Small intestine (tissue), 7 donors: ENCODE measurements at regions not wholly inside any gene's neighbourhood (a gene's known extent, or its start where the extent isn't known, plus 50 kb on each side); places are given as distances from the start of the nearest gene placed in this dataset.

ENCODE experiments used
- DNase-seq, 2 donors: peaks; one replicate each; pipeline versions ENCODE4 v3.0.0 to v3.0.0-alpha.2; 2013
- FAIRE-seq: peaks from 2 replicates; lab custom pipeline; 2012; peaks lifted over from hg19 to GRCh38; lab: Jason Lieb, UNC
- H3K27ac ChIP-seq, 3 donors: one replicate each; pipeline ENCODE4 v1.5.1; 2013; ENCODE audit warnings: low read length in 2 of 3, mild to moderate bottlenecking in 2 of 3, control low read depth in 1 of 3, inconsistent platforms in 1 of 3, low read depth in 1 of 3, moderate library complexity in 1 of 3
- H3K27me3 ChIP-seq, 3 donors: one replicate each; pipeline ENCODE4 v1.6.1; 2013; ENCODE audit warnings: low read length in 3 of 3, inconsistent platforms in 1 of 3; ENCODE audit not compliant: control insufficient read depth in 3 of 3, insufficient read depth in 3 of 3
- H3K36me3 ChIP-seq, 3 donors: one replicate each; pipeline ENCODE4 v1.6.1; 2013; ENCODE audit warnings: low read length in 3 of 3, inconsistent platforms in 1 of 3, low read depth in 1 of 3, mild to moderate bottlenecking in 1 of 3, moderate library complexity in 1 of 3; ENCODE audit not compliant: control insufficient read depth in 3 of 3, insufficient read depth in 2 of 3
- H3K4me1 ChIP-seq, 3 donors: one replicate each; pipeline ENCODE4 v1.6.1; 2013; ENCODE audit warnings: low read length in 2 of 3, inconsistent platforms in 1 of 3, low read depth in 1 of 3, mild to moderate bottlenecking in 1 of 3, moderate library complexity in 1 of 3; ENCODE audit not compliant: control insufficient read depth in 3 of 3, insufficient read depth in 2 of 3
- H3K4me3 ChIP-seq, 3 donors: one replicate each; pipeline ENCODE4 v1.5.1; 2013; ENCODE audit warnings: low read length in 3 of 3, control low read depth in 1 of 3, inconsistent platforms in 1 of 3, low read depth in 1 of 3, mild to moderate bottlenecking in 1 of 3, moderate library complexity in 1 of 3
- H3K9me3 ChIP-seq, 2 donors: one replicate each; pipeline ENCODE4 v1.6.1; 2013; ENCODE audit warnings: low read depth in 1 of 2, low read length in 1 of 2; ENCODE audit not compliant: control insufficient read depth in 2 of 2, insufficient read depth in 1 of 2
- WGBS, 3 donors: extraction: QIAGEN DNeasy Blood & Tissue Kit; methylation state at CpG; one replicate each; pipeline ENCODE4 v1.1.7; 2013; 5-methylcytosine and 5-hydroxymethylcytosine counted together
- donor health status: healthy with polysubstance abuse.
- donor health status: control.
- donor health status: control.
- donor health status: Bipolar disorder and iron deficiency.
- donor health status: healthy.

DNA sequence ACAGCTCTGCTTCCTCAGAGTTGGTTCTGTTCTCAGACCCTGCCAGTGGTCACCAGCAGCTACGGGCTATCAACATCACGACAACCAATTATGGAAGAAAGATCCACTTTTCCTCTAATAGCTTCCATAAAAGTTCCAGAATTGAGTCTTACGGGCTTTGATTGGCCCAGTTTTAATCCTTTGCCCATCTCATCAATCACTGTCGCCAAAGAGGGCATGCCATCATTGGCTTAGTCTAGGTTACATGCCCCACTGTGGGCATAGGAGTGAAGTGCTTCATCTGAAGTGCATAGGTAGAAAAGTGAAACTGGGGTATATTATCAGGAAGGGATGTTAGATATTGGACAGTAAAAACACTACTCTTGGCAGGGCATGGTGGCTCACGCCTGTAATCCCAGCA lies 76.6 kb upstream of the DHX40 start:
- 81 to 89% (median 83%) methylated on average over 5 of the region's 5 CpGs for WGBS, 3 donors
- Histone ChIP-seq H3K27ac (no peak overlapping the region), H3K36me3 (no peaks in the 10 kb centered on the region), H3K4me3 (no peak overlapping the region), H3K9me3 (no peaks in the 10 kb centered on the region), H3K4me1 (no peaks in the 10 kb centered on the region), H3K27me3 (no peaks in the 10 kb centered on the region)
- DNase-seq (no peak), FAIRE-seq (no peak)

DNA sequence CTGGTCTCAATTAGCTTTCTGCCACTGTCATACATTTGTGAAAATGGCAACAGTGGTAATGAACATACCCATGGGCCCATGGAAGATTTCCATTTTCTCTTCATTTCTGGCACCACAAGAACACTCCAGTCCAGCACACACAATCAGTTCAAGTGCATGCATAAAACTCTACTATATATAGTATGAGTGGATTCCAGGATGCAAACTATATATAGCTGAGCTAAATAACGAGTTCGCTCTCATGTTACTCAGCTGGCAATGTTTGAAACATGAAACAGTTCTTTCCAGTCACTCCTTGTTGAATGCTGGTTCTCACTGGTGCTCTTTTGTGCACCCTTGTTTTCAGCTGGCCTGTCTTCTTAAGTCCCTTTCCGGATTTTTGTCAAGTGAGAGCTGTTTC lies 75.2 kb upstream of the DHX40 start:
- 61 to 86% (median 84%) methylated on average over 3 of the region's 3 CpGs for WGBS, 3 donors
- Histone ChIP-seq H3K4me3 (no peak overlapping the region), H3K4me1 (no peaks in the 10 kb centered on the region), H3K27me3 (no peaks in the 10 kb centered on the region), H3K36me3 (no peaks in the 10 kb centered on the region), H3K9me3 (no peaks in the 10 kb centered on the region), H3K27ac (no peak overlapping the region)
- DNase-seq (no peak), FAIRE-seq (no peak)

DNA sequence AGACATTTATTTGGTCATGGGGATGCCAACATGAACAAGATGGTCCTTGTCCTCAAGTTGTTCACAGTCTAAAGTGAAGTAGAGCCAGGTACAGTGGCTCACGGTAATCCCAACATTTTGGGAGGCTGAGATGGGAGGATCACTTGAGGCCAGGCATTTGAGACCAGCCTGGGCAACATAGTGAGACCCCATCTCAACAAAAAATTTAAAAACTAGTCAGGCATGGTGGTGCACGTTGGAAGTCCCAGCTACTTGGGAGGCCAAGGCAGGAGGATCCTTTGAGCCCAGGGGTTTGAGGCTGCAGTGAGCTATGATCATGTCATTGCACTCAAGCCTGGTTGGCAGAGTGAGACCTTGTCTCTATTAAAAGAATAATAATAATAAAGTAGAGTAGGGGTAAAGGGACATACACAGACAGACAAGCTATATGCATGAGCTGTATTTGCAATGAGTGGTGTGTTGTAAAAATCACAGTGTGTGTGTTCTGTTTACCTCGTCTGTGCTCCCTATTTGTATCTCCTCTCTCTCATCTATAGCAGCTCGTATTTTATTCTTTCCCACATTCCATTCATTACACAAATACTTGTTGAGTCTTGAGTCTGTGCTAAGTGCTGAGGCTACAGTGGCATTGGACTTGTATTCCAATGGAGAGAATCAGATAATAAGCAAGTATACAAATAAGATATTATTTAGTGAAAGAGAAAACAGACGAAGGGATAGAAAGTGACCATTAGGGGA lies 73.9 kb upstream of the DHX40 start:
- DNase-seq (no peak), FAIRE-seq (no peak)
- H3K36me3 ChIP-seq, result no peaks in the 10 kb centered on the region
- no peak overlapping the region for H3K27ac ChIP-seq
- no peaks in the 10 kb centered on the region for H3K27me3 ChIP-seq
- H3K4me1 ChIP-seq, result no peaks in the 10 kb centered on the region
- WGBS, 3 donors, result 67 to 78% (median 77%) methylated on average over 5 of the region's 5 CpGs
- H3K4me3 ChIP-seq, result no peak overlapping the region
- no peaks in the 10 kb centered on the region for H3K9me3 ChIP-seq

DNA sequence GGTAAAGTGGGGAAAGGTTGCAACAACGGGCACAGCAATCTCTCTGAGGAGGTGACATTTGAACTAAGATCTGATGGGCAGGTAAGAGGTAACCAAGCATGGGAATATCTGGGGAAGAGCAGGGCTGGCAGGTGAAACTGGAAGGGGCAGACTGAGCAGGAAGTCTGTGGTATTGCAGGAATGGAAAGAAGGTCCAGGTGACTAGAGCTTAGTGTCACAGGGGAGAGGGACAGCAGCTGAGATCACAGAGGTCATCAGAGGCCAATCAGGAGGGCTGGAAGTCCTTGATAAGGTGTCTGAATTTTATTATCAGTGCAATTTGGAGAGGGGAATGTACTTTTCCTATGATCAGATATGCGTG lies 73.3 kb upstream of the DHX40 start:
- Histone ChIP-seq H3K27ac (no peak overlapping the region), H3K27me3 (no peaks in the 10 kb centered on the region), H3K4me3 (no peak overlapping the region), H3K4me1 (no peaks in the 10 kb centered on the region), H3K36me3 (no peaks in the 10 kb centered on the region), H3K9me3 (no peaks in the 10 kb centered on the region)
- DNase-seq (no peak), FAIRE-seq (no peak)
- 18 to 59% (median 35%) methylated on average over 2 of the region's 2 CpGs for WGBS, 3 donors

DNA sequence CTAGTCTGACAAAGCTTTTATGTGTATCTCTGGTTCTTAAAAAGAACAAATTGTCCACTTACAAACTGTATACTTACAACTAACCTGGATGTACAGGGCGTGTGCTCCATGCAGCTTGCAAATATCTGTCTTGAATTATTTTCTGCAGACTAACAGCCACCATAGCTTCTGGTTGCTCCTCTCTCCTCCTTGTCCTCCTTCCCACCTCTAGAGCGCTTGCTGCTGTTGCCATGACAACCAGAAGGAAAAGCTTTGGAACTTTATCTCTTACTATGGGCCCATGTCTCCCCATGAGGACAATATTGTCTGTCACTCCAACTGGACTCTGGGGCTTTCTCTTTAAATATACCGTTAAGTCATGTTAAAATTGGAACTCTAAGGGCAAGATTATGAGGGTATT lies 71.5 kb upstream of the DHX40 start:
- H3K9me3 ChIP-seq, result no peaks in the 10 kb centered on the region
- H3K4me3 ChIP-seq, result no peak overlapping the region
- no peak for FAIRE-seq
- H3K27me3 ChIP-seq, result no peaks in the 10 kb centered on the region
- no peak for DNase-seq
- no peaks in the 10 kb centered on the region for H3K36me3 ChIP-seq
- no peaks in the 10 kb centered on the region for H3K4me1 ChIP-seq
- 88 to 94% (median 93%) methylated on average over 3 of the region's 3 CpGs for WGBS, 3 donors
- H3K27ac ChIP-seq, result no peak overlapping the region

DNA sequence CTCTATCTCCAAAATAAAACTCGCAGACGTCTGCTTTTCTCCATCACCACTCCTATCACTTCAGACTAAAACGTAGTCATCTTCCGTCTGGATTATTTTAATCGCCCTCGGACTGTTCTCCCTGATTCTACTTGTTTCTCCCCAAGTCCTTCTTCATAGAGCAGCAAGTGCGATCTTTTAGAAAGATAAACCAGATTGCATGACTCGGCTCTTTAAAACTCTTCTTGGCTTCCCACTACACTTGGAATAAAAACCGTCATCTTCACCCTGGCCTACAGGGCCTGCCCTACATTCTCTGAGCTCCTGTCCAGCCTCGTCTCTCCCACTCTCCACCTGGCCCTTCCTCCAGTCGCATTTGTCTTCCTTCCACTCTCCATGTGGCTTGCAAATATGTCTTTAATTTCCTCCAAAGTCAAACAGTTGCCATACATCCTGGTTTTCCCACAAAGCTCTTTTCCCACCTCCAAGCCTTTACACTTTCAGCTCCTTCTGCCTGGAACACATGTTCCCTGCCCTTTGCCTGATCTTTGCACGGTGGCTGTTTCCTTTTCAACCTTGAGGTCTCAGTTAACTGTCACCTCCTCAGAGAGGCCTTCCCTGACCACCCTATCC lies 70.5 kb upstream of the DHX40 start:
- H3K4me3 ChIP-seq, result no peak overlapping the region
- no peak overlapping the region for H3K27ac ChIP-seq
- FAIRE-seq (no peak), DNase-seq (no peak)
- no peaks in the 10 kb centered on the region for H3K9me3 ChIP-seq
- no peaks in the 10 kb centered on the region for H3K4me1 ChIP-seq
- H3K36me3 ChIP-seq, result no peaks in the 10 kb centered on the region
- 80 to 87% (median 80%) methylated on average over 12 of the region's 12 CpGs for WGBS, 3 donors
- H3K27me3 ChIP-seq, result no peaks in the 10 kb centered on the region

DNA sequence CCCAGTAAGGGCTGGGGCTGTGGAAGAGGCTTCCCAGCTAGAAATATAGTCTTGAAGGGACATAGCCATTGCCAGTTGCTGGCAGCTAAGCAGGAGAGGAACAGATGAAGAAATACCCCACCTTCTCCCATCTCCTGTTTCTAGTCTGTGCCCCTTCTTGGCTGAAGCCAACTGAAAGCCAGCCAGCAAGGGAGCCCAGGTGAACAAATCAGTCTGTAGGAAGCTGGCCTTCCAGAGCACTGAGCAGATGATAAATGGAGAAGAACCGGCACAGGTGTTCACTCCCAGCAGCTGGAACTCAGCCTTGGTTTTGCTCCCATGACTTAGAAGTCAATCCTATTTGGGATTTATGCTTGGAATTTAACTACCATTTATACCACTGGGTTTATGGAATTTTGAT lies 69.2 kb upstream of the DHX40 start:
- H3K4me3 ChIP-seq, result no peak overlapping the region
- no peak overlapping the region for H3K27ac ChIP-seq
- no peaks in the 10 kb centered on the region for H3K27me3 ChIP-seq
- FAIRE-seq (no peak), DNase-seq (no peak)
- no peaks in the 10 kb centered on the region for H3K4me1 ChIP-seq
- WGBS, 3 donors, result 79 to 88% (median 85%) methylated on average over 1 of the region's 1 CpG
- H3K36me3 ChIP-seq, result no peaks in the 10 kb centered on the region
- H3K9me3 ChIP-seq, result no peaks in the 10 kb centered on the region

DNA sequence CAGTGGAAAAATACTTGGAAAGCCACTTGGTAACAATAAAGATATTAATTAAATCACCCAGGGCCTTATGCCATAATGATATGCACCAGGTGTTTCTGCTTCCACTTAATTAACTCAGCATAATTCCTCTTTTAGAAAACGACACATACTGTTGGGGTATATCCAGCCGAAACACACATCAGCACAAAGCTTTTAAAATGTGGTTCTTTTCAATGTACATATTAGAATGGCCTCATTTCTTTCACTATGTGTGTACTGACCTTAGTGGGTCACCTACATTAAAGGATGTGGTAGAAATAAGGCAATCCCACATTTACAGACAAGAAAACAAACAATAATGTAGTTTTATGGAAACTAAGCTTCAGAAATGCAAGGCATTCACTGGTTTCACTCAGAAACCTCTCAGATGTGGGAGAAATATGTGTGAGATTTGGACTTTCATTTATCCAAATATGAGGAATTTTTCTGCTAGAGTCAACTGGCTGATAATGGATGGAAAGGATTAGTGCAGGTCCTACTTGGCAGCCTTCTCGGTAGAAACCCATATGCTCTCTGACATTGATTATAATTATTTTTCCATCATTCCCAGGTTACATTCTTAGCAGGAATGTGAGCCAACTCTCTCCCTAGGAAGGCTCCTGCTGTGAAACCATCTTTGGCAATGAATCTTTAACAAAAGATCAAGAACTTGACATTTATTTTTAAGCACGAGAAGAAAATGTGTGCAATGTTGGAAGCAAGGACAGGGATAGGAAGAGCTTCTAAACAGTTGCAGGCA lies 66.7 kb upstream of the DHX40 start:
- Histone ChIP-seq H3K27me3 (no peaks in the 10 kb centered on the region), H3K4me1 (no peaks in the 10 kb centered on the region), H3K9me3 (no peaks in the 10 kb centered on the region), H3K36me3 (no peaks in the 10 kb centered on the region), H3K27ac (peak overlapping the region in 1 of 3 donors; percentile 8), H3K4me3 (no peak overlapping the region)
- WGBS, 3 donors, result 68 to 73% (median 71%) methylated on average over 4 of the region's 4 CpGs
- DNase-seq (no peak), FAIRE-seq (no peak)
